HG02610 (cell line): ENCODE measurements at regions not wholly inside any gene's neighbourhood (a gene's known extent, or its start where the extent isn't known, plus 50 kb on each side); places are given as distances from the start of the nearest gene placed in this dataset.
"Not testable (repeated sequence)": the region's sequence is repeated elsewhere in the genome, so short reads cannot be mapped to it uniquely, and the experiment has no call there.

Experiments used
- ATAC-seq: cut with Tn5 transposase; IDR thresholded peaks from one replicate; pipeline ENCODE4 v1.9.1; 2021; ENCODE audit warnings: mild to moderate bottlenecking, moderate library complexity; ENCODE audit not compliant: unreplicated experiment

DNA sequence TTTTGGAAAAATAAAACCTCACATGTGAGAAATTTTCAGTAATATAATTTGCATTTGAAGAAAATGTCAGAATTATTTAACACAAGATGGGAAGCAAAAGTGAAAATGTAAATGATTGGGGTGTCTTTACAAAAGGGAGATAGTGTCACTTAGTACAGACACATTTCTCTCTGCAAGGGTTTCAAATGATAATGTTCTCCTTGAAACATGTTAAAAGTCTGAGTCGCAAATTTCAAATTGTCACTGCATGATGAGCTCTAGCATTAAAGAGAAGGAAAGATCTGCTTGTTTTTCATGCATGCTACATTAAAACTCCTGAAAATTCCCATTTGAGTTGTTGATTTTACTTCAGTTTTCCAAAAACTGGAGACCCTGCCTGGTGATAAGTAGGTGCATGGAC, 122.0 kb upstream of the LDB2 start:
- no peak for ATAC-seq

DNA sequence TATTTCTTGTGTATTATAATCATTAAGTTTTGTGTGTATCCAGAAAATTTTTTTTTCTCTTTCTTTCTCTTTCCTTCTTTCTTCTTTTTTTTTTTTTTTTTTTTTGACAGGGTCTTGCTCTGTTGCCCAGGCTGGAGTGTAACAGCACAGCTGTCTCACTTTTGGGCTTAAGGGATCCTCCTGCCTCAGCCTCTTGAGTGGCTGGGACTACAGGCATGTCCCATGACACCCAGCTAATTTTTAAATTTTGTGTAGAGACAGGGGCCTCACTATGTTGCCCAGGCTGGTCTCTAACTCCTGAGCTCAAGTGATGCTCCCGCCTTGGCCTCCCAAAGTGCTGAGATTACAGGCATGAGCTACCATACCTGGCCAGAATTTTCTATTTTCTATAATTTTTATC, 120.2 kb upstream of the LDB2 start:
- ATAC-seq = not testable (repeated sequence)

GRCh38 chr4:17018013-17018412, 119.6 kb upstream of the LDB2 start:
- ATAC-seq = no peak

GRCh38 chr4:17013382-17014006, 115.0 kb upstream of the LDB2 start:
- ATAC-seq = no peak

GRCh38 chr4:17012451-17012850, 114.0 kb upstream of the LDB2 start:
- no peak for ATAC-seq

GRCh38 chr4:17010426-17011087, 112.1 kb upstream of the LDB2 start:
- no peak for ATAC-seq

DNA sequence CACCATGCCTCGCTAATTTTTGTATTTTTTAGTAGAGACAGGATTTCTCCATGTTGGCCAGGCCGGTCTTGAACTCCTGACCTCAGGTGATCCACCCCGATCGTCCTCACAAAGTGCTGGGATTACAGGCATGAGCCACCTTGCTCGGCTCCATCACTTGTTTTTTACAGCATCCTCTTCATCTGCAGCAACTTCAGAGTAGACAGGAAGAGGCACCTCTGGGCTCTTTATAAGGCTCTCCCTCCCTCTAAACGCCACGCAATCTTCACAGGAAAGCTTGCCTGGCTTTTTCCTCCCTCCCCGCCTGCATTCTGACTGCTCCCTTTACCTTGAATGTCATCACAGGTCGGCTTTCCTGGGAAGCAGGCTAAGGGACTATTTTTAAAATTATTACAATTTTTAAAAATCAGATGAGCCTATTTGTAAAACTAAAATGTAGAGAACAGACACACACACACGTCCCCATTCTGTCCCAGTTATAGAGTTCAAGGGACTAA, 111.5 kb upstream of the LDB2 start:
- ATAC-seq = no peak

- no peak for ATAC-seq
These were observed 110.4 kb upstream of the LDB2 start for GRCh38 chr4:17008834-17009345.

DNA sequence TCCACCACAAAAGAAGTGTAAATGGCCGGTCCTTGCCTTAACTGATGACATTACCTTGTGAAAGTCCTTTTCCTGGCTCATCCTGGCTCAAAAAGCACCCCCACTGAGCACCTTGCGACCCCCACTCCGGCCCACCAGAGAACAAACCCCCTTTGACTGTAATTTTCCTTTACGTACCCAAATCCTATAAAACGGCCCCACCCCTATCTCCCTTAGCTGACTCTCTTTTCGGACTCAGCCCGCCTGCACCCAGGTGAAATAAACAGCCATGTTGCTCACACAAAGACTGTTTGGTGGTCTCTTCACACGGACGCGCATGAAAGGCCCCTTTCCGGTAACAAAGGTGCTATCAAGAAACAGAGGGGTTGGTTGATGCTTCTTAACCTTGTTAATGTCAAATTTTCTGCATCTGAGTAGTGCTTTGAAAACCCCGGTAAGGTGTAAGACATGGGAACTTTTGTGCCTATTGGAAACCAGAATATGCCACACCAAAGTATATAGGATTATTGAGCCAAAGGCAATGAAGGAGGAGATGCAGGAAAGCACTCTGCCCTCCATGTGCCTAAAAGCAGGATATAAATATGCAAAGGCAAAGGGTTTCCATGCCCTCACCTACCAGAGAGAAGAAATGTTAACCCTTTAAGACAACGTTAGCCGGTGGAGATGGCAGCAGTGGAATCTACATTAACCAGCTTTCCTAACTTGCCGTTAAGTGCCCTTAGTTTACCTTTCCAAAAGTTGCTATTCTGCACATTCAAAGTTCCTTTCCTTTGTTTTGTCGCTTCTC, 105.4 kb upstream of the LDB2 start:
- ATAC-seq = not testable (repeated sequence)

GRCh38 chr4:16995451-16995850, 97.0 kb upstream of the LDB2 start:
- ATAC-seq = no peak

GRCh38 chr4:16993956-16994840, 95.8 kb upstream of the LDB2 start:
- ATAC-seq = no peak

- no peak for ATAC-seq
These were observed 94.3 kb upstream of the LDB2 start for GRCh38 chr4:16992566-16993225.

DNA sequence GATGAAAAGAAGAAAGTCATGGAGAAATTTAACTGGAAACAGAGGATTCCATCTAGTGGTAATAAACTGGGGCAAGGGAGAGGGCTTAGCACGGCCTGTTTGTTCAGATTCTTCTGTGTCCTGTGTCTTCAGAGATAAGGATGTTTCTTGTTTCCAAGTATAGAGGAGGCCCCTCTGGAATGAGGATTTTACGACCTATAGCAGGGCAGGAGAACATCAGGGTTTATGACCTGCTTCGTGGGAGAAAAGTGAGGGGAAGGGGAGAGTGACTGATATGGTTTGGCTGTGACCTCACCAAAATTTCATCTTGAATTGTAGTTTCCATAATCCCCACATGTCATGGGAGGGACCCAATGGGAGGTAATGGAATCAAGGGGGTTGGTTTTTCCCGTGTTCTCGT, 93.0 kb upstream of the LDB2 start:
- no peak for ATAC-seq

GRCh38 chr4:16989371-16989770, 90.9 kb upstream of the LDB2 start:
- no peak for ATAC-seq

GRCh38 chr4:16988814-16989213, 90.4 kb upstream of the LDB2 start:
- no peak for ATAC-seq

- ATAC-seq = no peak
These were observed 78.6 kb upstream of the LDB2 start for GRCh38 chr4:16977081-16977480.

GRCh38 chr4:16969696-16970135, 71.3 kb upstream of the LDB2 start:
- ATAC-seq = no peak

- no peak for ATAC-seq
These were observed 69.3 kb upstream of the LDB2 start for GRCh38 chr4:16967722-16968121.

DNA sequence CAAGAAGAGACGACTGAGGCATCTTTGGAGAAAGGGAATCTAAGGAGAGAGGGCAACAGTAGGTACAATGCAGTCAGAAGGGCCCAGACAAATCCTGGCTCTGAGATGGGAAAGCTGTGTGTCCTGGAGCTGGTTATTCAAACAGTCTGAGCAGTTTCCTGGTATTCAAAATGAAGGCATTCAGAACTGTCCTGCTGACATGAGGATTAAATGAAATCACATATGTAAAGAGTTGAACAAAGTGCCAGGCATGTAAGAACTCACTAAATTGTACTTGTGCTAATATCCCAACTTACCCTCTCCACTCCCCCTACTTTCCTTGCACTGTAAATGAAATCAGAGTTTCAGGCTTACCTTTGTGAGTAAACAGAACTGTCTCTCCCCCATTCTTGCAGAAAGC, 60.9 kb upstream of the LDB2 start:
- no peak for ATAC-seq
